Sciatic nerve (tissue), 2 donors: ENCODE measurements at regions not wholly inside any gene's neighbourhood (a gene's known extent, or its start where the extent isn't known, plus 50 kb on each side); places are given as distances from the start of the nearest gene placed in this dataset.
"Not testable (repeated sequence)": the region's sequence is repeated elsewhere in the genome, so short reads cannot be mapped to it uniquely, and the experiment has no call there.

Experiments used
- ATAC-seq: fragments of 200-7000 bp; cut with Tn5 transposase; one replicate; pipeline ENCODE4 v1.9.1; 2020; ENCODE audit warnings: mild to moderate bottlenecking, moderate library complexity
- DNase-seq: peaks from one replicate; pipeline ENCODE4 v3.0.0-alpha.2; 2020; ENCODE audit warnings: low spot score
- intact Hi-C: fragments of 100-400 bp; cut with DNase I; formaldehyde crosslinking; loops from one replicate; pipeline ENCODE4 v1.14.2; 2022
- donor health status: DM: no; HTN: no; CAD: no.
- donor health status: DM: no; HTN: no; CAD: no.

DNA sequence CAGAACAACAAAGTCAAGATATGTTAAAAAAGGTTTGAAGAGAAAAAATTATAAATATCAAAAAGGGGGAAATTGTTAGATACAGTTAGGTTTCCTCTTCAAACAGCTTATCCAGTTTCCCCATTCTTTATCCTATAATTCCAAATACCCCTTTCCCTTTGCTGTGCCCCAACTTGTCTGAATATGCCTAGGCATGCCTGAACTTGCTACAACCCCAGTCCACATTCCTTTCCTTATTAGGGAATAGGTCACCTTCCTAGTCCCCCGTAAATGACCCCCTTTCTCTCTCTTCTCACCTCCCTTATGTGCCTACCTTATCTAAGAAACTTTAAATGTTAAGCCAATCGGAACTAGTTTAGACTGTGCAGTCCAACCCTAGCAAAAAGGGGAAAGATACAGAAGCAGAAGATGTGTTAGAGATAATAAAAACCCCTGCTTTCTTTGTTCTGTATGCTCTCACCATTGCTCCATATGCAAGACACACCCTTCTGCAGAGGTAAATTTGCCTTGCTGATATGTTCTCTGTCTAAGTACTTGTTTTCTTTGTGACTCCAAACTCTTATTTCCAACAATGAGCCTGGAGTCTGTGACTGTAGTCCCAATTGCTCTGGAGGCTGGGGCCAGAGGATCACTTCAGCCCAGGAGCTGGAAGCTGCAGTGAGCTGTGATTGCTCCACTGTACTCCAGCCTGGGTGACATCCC, 810.1 kb downstream of the PLA2G4A start:
- ATAC-seq (no peak), DNase-seq (no peak)
- intact Hi-C loops = no loop called here

DNA sequence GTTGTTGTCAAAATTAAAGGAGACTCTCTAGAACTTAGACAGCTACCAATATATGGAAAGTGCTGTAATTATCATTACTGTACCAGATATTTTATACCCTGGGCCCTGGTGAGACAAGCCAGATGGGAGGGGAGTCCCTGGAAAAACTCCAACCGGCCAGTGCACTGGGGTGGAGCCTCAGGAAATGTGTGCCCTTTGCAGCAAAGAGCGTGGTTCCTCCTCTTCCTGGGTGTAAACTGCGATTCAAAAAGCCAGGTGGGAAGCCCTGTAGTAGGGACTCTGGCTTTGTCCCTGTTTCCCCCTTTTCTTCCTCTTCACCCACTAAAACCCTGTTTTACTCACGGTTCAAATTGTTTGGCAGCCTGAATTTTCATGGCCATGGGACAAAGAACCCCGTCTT, 812.3 kb downstream of the PLA2G4A start:
- DNase-seq (no peak), ATAC-seq (no peak)
- intact Hi-C loops = no loop called here

DNA sequence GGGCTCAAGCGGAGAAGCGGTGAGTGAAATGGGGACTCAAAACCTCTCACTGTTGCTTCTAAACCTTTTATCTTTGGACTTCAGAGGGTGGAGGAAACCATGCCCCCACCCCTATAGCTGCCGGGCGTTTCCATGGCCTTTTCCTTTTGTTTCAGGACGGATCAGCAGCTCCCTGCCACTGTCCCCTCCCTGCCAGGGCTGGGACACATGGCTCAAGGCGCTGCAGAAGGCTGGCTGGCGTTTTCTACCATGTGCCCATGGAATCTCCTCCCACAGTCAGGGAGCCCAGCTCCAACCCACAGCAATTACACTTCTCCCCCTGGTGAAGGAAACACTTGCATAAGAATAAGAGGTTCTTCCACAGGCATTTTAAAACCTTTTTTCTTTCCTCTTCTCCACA, 812.7 kb downstream of the PLA2G4A start:
- intact Hi-C loops = no loop called here
- ATAC-seq = no peak
- no peak for DNase-seq

DNA sequence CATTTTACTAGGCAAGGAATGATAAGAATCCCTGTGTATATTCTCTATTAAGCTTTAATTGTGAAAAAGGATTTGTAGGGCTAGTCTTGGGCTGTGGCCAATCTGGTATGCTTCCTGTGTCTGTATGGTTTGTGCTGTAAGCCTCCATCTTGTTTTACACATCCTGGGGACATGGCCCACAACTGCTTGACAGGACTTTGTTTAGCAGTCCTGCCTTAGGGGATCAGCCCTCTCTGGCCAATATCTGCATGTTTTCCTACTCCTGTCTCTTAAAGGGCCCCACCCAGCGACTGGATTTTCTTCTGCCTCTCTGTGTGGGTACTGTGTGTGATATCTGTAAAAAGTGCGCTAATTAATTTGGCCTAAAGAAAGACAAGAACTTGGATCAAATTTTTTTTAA, 813.2 kb downstream of the PLA2G4A start:
- DNase-seq (no peak), ATAC-seq (no peak)
- intact Hi-C loops = no loop called here

DNA sequence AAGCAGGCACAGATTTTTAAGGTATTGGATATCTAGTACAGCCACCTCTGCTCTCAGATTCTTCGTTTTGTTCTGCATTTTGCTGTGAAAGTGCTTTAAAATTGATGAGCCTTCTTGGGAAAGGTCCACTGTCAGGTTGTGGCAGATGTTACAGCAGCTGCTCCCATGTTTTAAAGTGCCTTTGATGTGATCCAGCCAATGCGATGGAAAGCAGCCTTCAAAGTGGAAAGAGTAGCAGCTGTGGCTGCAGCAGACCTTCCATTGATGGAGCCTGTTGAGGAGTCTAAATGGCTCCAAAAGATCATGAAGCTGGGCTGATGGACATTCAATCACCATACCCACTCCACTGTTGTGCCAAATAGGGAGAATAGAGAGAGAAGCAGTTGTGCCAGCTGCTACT, 816.9 kb downstream of the PLA2G4A start:
- intact Hi-C loops = no loop called here
- ATAC-seq = no peak

DNA sequence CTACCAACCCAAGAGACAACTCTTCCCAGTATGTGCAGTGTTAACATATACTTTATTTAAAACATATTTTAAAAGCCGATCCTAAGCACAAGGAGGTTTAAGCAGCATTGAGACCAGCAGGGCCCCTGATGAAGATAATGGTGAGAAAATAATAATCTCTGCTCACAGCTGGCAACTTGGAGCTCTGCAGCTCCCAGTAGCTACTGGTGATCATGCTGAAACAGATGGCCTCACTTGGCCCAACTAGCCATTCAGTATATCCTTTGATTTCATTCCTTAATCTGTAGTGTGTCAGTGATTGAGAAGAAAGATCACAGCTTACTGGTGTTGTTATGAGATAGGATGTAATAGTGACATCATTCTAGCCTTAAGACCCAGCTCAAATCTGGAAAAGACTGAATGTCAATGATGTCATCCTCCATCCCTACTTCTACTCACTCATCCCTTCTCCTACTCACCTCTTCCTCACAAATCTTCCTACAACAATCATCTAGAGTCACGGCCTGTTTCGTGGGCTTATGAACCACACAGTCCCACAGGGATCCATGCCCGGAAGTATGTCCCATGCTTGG, 817.9 kb downstream of the PLA2G4A start:
- no peak for DNase-seq
- ATAC-seq = no peak

More for the DNA sequence above, 816.9 kb downstream of the PLA2G4A start:
- no peak for DNase-seq

DNA sequence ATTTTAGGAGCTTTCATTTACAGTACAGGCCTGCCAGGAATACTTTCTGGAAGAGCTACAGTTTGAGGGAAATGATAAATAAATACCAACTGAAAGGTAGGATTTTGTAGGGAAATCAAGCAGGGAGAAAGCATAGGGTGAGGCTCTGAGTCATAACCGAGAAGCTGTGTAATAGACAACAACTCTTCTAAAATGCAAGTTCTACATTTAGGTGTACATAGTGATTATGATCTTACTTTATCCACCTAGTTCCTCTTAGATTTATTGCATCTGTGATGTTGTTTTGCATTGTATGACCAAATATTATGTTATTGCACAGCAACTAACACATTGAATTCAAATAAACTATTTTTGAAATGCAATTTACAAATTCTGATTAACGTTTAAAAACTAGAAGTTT, 819.3 kb downstream of the PLA2G4A start:
- ATAC-seq (no peak), DNase-seq (no peak)
- intact Hi-C loops = no loop called here

More for the DNA sequence above, 817.9 kb downstream of the PLA2G4A start:
- intact Hi-C loops = no loop called here

DNA sequence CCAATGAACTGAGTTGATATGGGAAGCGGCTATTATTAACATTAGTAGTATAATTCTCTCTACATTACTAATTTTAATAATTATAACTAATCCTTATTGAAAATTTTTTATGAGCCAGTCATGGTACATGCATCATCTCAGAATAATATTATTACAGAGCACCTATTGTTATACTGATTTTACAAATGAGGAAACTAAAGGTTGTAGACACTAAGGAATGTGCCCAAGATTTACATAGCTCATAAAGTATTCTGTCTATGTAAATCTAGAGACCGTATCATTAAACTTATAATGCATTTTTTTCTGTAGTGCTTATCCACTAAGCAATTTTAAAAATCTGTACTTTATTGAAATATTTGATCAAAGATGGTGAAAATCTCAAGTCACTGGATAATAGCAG, 825.9 kb downstream of the PLA2G4A start:
- no peak for ATAC-seq
- no peak for DNase-seq
- intact Hi-C loops = no loop called here

DNA sequence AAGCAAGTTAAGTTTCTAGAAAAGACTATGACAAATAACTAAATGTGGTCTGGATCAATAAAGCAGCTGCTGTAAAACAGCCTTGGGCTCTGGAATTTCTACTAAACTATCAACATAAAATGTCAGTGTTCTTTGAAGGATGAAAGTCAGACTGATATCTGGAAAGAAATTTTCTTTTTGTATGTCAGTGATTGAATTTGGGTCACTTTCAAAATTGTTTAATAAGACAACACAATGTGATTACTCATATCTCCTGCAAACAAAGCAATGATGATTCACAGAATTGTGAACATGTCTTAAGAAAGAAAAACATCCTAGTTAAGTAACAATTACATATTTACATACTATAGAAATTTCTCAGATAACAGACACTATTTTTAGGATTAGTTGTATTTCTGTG, 826.4 kb downstream of the PLA2G4A start:
- DNase-seq (no peak), ATAC-seq (no peak)
- intact Hi-C loops = no loop called here

DNA sequence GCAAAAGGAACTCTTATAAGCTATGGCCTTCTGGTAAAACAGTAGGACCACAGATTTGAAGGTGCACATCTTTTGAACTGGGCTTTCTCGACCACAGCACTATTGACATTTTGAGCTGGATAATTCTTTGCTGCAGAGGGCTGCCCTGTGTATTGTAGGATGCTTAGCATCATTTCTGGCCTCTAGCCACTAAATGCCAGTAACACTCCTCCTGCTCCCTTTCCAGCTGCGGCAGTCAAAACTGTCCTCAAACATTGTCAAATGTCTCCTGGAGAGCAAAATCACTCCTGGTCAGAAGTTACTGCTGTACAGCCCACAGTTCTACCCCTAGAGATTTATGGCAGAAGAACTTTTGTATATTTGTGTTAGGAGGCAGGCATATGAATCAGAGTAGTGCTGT, 836.7 kb downstream of the PLA2G4A start:
- no peak for ATAC-seq
- intact Hi-C loops = no loop called here

DNA sequence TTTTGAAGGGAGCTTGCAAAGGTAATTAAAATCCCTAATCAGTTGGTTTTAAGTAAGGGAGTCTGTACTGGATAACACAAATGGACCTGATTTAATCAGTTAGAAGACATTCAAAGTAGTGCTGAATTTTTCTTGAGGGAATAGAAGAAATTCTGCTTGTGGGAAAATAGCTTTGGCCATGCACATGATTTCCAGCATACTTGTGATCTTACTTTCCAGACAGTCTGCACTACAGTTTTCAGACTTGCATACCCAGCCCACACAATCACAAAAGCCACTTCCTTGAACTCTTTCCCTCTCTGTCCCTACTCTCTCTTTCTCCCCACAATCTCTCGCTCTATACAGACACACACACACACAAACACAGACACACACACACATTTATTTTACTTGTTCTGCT, 852.1 kb downstream of the PLA2G4A start:
- no peak for DNase-seq
- intact Hi-C loops = no loop called here
- no peak for ATAC-seq

More for the DNA sequence above, 836.7 kb downstream of the PLA2G4A start:
- DNase-seq = no peak

DNA sequence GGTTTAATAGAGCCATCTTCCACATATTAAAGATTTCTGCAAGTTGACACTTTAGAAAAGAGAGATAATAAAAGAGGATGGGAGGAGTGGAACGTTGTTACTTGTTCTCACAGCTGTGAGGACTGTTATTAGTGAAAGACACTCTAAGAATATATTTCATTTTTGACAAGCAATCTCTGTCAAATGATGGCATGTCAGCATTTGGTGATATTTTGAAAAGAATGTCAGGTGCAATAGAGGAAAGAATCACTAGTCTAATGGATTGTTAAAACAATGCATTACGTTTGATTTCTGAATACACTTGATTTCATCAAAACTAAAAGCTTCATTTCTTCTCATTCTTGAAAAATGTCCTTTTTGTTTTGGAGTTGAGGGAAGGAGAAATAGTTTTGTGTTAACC, 853.4 kb downstream of the PLA2G4A start:
- DNase-seq (no peak), ATAC-seq (no peak)
- intact Hi-C loops = no loop called here

DNA sequence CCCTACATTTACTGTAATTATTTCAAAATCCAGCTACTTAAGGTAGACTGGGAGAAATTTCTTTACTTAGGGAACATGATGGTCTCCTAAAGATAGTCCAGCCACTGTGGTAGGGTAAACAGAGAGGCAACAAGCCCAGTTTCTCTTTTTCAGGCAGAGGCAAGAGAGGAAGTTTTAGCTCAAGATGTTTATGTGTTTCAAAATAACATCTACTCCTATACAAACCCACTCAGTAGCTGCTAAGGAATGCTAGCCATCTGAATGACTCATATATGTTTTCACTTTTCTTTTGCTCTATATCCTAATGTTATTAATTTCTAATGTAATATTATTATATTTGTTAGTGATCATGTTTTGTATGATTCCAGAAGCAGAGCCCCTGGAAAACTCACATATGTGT, 856.6 kb downstream of the PLA2G4A start:
- ATAC-seq = no peak
- DNase-seq = no peak
- intact Hi-C loops = no loop called here

DNA sequence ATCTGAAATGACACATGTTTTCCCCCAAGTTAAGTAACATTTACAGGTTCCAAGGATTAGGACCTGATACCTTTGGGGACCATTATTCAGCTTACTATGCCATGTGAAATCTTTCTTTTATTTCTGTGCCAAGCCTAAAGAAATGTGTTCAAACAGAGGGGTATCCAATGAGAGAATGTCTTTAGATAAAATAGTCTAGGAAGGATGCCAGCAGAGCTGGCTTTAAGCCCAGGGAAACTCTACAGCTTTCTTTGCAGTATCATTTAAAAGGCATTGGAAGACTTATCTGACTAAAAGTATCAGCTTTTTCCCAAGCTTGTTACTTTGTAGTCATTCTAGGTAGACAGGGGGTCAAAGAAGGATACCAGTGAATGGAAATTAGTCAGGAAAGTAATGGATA, 860.4 kb downstream of the PLA2G4A start:
- intact Hi-C loops = no loop called here
- ATAC-seq = no peak
- DNase-seq = no peak

DNA sequence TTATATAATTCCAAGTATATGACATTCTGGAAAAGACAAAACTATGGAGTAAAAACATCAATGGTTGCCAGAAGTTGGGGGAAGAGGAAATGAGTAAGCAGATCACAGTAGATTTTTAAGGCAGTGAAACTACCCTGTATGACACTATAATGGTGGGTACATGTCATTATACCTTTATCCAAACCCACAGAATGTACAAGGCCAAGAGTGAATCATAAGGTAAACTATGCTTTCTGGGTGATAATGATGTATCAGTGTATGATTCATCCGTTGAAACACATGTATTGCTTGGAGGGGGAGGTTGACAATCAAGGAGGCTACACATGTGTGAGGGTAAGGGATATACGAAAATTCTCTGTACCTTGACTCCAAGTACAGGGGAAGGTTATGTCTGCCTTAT, 862.7 kb downstream of the PLA2G4A start:
- ATAC-seq = no peak
- no peak for DNase-seq
- intact Hi-C loops = no loop called here

DNA sequence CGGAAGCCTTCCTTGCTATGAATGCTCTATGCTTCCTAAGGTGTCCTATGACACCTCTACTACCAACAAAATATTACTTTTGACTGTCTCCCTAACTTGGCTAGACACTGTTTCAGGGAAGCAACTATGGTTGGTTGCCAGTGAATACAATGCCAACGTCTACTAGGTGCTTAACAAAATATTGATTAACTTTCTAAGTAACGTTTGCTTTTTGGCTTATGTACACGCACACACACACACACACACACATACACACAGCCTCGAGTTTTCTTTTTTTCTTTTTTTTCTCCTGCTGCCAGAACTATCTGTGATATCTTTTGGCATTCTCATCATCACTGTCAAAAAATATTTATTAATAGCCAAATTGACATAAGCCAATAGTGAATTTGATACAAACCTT, 864.0 kb downstream of the PLA2G4A start:
- intact Hi-C loops = no loop called here
- ATAC-seq = no peak
- DNase-seq = no peak

DNA sequence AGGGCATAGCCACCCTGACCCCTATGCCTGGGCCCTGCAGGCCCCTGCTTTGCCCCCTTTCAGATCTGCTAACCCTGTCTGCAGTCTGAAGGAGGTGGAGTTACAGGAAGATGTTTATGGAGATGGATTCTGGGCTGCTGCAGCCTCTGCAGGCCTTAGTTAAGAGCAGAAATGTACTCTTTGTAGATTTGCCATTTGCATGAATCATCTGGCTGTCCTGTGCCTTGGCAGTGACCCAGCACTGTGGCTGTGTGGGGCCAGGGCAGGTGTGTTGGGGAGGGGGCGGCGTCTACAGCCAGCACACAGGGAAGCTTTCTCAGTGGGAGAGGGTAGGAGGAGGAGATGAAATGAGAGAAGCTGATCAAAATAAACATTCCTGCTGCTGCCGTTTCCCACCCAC, 867.3 kb downstream of the PLA2G4A start:
- ATAC-seq = no peak

DNA sequence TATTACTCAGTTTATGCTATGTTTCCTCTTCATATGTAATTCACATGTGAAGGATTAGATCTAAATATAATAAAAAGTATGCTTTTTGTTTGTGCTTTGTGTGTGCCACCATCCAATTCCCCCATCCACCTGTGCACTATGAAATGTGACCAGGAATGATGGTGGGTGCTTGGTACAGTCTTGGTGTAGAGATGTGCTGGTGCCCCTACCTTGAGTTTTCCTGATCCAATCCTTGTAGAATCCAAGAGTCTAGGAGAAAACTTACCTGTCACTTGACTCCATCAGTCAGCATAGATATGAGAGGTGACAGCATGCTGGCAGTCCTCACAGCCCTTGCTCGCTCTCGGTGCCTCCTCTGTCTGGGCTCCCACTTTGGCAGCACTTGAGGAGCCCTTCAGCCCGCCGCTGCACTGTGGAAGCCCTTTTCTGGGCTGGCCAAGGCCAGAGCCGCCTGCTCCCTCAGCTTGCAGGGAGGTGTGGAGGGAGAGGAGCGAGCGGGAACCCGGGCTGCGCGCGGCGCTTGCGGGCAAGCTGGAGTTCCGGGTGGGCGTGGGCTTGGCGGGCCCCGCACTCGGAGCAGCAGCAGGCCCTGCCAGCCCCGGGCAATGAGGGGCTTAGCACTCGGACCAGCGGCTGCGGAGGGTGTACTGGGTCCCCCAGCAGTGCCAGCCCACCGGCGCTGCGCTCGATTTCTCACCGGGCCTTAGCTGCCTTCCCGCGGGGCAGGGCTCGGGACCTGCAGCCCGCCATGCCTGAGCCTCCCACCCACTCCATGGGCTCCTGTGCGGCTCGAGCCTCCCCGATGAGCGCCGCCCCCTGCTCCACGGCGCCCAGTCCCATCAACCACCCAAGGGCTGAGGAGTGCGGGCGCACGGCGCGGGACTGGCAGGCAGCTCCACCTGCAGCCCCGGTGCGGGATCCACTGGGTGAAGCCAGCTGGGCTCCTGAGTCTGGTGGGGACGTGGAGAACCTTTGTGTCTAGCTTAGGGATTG, 874.7 kb downstream of the PLA2G4A start:
- DNase-seq, ATAC-seq, intact Hi-C loops: not testable (repeated sequence)

More for the DNA sequence above, 867.3 kb downstream of the PLA2G4A start:
- no peak for DNase-seq
- intact Hi-C loops = no loop called here

DNA sequence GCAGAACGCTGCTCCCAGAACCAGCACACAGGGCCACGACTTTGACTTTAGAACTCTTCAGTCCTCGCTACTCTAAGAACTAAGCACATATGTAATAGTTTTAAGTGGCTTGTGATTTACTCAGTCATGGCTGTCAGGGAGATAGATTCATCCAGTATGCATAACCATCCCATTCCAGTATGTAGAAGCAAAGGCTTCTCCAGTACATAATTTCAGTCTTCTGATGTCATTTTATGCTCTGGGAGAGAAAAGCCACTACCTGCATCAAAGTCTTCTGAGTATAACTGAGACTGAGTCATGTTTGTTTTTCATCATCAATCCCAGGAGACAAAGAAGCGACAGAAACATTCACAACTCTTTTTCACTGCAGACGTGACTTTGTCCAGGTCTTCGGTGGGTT, 885.7 kb downstream of the PLA2G4A start:
- ATAC-seq (no peak), DNase-seq (no peak)
- intact Hi-C loops = no loop called here

DNA sequence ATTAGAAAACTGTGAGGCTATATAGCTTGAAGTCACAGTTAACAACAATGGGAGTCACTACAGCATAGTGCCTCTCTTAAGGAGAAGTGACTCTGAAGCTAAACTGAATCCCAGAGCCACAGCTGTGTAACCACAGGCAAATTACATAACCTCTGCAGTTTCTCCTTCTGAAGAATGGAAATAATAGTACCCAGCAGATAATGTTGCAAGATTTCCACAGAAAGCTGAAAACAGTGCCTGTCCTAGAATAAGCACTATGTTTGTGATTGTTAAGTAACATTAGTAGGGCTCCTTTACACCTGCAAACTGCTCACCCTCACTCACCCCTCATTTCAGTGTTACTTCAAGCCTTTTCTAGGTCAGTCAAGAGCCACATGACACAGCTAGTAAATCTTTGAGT, 886.7 kb downstream of the PLA2G4A start:
- ATAC-seq = no peak
- intact Hi-C loops = no loop called here
- no peak for DNase-seq
